ENCODE measurements at regions not wholly inside any gene's neighbourhood (a gene's known extent, or its start where the extent isn't known, plus 50 kb on each side); places are given as distances from the start of the nearest gene placed in this dataset.

GRCh38 chr5:117533792-117534191 is 959.2 kb upstream of the SEMA6A start:
- TF ChIP-seq POLR2A (IDR thresholded peaks at IDR 0.05) (no peak), CTCF (IDR thresholded peaks at IDR 0.05) (no peak)

Measured in Peyer's patch (tissue), 4 donors.